SKM-1 (cell line): ENCODE measurements at regions not wholly inside any gene's neighbourhood (a gene's known extent, or its start where the extent isn't known, plus 50 kb on each side); places are given as distances from the start of the nearest gene placed in this dataset.
"Not testable (repeated sequence)": the region's sequence is repeated elsewhere in the genome, so short reads cannot be mapped to it uniquely, and the experiment has no call there.

Source experiments
- DNase-seq: peaks from one replicate; lab custom pipeline; 2025; ENCODE audit not compliant: unreplicated experiment; lab: John Stamatoyannopoulos, UW

DNA sequence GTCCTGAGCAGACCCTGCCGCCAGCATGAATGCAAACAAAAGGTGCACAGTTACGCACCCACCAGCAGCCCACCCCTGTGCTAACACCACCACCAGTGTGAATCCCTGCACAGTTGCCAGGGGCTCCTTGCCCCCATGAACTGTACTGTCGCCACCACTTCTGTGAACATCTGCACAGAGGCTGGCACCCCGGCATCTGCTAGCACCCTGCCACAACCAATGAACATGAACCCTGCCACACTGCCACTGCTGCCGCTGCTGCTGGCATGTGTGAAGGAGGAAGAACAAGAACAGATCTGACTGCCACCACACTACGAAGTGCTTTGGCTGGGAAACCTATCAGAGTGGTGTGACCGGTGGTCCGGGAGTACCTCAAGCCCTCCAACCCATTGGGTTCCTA lies 261.3 kb downstream of the PARM1 start:
- no peak for DNase-seq

- DNase-seq: not testable (repeated sequence)
These were observed 259.3 kb downstream of the PARM1 start for GRCh38 chr4:75192182-75192581.

DNA sequence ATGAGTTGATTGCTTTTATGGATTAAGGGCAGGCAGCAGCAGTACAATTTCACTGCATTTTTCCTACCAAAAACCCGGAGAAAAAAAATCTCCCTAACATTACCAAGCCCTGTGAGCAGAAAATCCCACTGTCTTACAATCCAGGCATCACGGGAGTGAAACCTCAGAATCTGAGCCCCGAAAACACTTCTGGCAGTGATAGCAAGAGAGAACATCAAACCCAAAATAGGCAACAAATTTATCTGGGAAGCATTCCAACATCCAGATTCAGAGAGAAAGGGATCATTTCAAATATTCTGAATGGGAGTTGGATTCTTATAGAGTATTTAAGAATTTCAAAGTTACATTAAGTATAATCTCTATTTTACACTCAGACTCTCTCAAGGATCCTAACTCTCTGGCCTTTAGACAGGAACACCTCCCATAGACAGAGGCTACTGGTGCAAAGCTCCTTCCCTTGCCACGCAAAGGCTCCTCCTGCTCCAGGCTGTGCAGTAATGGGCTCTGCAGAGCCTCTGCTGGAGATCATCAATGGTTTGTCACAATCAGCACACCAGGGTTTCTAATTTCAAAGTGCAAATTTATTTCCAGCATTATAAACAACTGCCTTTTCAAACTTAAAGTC lies 256.9 kb downstream of the PARM1 start:
- DNase-seq: no peak

- DNase-seq: no peak
These were observed 248.2 kb downstream of the PARM1 start for GRCh38 chr4:75180790-75181776.

DNA sequence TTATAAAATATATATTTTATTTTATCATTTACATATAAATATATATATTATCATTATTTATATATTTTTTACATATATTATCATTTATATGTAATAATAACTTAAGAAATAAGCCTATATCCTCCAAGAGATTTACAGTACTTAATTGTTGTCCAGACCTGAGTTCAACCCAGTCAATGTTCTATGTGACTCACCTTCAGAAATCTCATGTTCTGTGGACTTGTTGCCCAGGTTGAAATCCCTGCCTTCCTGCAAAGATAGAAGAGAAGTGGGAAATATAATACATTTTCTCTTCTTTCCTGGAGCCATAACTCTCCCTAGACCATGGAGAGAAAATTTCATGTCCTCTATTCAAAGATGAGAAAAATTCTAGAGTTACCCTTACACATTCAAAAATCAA lies 247.3 kb downstream of the PARM1 start:
- DNase-seq: no peak

- no peak for DNase-seq
These were observed 246.6 kb downstream of the PARM1 start for GRCh38 chr4:75179510-75179909.

DNA sequence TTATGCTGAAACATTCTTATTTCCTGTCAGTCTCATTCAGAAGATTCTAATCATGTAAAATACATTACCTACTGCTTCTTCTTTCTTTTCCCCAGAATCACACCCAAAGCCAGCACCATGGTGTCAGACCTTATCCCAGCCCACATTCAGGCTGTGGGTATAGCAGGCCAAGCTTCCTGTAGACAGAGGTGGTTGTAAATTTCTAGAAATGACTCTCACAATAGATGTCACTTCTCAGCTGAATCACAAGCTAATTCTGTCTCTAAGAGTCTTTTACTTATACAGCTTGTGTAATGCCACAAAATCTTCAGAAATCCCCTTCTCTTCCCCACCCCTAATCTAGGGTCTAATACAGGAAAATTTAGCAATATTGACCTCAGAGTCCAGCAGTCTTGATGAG lies 239.6 kb downstream of the PARM1 start:
- no peak for DNase-seq

- no peak for DNase-seq
These were observed 236.5 kb downstream of the PARM1 start for GRCh38 chr4:75169427-75169826.

- no peak for DNase-seq
These were observed 236.1 kb downstream of the PARM1 start for GRCh38 chr4:75169020-75169419.

DNA sequence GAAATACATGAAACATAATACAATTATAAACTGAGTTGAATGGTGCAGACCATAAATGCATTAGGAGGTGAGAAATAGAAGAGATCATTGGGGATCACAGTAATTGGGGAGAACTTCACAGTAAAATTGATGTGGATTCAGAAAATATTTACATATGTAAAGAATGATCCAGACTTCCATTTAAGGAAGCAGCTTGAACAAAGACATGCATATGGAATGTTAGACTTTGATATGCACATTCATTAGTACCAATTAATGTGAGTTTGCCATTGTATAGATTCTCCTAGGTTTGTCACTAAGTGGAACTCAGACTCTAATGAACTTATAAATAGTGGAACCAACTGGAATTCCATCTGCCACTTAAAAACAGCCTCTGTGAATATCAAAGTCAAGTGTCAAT lies 235.6 kb downstream of the PARM1 start:
- DNase-seq: no peak

DNA sequence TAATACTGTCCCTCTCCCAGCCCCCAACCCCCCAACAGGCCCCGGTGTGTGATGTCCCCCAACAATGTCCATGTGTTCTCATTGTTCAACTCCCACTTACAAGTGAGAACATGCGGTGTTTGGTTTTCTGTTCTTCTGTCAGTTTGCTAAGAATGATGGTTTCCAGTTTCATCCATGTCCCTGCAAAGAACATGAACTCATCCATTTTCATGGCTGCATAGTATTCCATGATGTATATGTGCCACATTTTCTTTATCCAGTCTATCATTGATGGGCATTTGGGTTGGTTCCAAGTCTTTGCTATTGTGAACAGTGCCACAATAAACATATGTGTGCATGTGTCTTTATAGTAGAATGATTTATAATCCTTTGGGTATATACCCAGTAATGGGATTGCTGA lies 232.2 kb downstream of the PARM1 start:
- DNase-seq: not testable (repeated sequence)

DNA sequence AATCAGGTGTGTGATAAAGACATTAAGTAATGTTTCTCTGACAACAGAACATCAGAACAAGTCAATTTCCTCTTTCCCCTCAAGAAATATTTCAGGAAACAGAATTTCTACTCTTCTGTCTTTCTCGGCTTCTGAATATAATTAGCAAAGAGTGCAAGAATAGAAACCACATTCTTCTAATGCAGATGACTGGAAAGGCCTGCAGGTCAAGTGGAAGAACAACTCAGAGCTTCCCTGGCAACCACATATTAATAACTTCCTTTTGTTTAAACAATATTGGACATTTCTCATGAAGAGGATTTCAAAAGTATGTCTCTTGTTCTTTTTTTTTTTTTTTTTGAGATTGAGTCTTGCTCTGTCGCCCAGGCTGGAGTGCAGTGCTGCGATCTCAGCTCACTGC lies 225.5 kb downstream of the PARM1 start:
- DNase-seq: no peak

GRCh38 chr4:75154994-75155393 lies 222.1 kb downstream of the PARM1 start:
- DNase-seq: no peak

DNA sequence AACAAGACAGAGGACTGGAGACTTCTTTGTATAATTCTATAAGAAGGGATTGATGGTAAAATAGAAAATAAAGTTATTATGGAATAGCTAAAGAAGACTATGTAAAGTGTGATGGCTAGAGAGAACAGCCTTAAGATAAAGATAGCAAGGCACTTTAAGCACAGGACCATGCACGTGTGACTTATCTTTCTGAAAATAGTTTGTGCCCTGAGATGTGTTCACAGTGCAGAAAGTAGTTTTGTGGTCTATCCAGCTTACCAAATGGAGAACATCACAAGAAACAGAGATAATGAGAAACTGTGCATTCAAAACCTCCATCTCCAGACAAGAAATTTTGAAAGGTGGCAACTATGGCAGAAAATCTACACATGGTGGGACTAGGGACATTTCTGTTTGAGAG lies 213.3 kb downstream of the PARM1 start:
- no peak for DNase-seq

GRCh38 chr4:75144475-75144874 lies 211.6 kb downstream of the PARM1 start:
- no peak for DNase-seq

GRCh38 chr4:75142850-75143249 lies 209.9 kb downstream of the PARM1 start:
- no peak for DNase-seq

GRCh38 chr4:75142382-75142781 lies 209.5 kb downstream of the PARM1 start:
- DNase-seq: no peak

DNA sequence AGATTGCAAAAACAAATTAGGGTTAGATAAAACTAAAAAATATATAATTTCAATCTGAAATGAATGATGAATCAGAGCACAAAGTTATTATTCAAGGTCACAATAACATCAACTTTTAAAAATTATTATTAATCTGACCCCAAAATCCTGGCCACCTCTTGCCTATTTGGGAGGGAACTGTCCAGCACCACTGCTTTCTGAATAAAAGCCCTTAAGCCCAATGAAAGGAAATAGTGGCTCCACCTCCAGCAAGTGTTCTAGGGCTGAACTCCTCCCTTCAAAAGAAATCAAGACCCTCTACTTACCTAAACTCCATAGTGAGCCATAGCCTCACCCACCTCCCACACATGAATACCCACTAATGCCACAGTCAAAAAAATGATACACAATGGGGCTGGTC lies 208.2 kb downstream of the PARM1 start:
- DNase-seq: no peak

DNA sequence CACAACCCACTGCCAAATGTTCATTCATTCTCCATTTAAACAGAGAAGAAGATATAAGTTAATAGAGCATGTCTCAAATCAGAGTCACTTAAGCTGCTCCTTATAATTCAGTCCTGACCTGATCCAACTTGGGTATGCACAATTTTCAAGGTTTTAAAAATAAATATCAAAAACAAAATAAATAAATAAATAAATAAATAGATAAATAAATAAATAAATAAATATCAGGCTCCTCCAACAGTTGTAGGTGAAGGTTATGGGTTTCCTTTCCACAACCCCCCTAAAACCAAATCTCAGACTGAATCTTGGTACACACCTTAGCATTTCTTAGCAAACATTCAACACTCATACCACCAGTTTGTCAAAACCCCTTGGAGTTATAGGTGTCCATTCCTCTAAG lies 204.4 kb downstream of the PARM1 start:
- no peak for DNase-seq

DNA sequence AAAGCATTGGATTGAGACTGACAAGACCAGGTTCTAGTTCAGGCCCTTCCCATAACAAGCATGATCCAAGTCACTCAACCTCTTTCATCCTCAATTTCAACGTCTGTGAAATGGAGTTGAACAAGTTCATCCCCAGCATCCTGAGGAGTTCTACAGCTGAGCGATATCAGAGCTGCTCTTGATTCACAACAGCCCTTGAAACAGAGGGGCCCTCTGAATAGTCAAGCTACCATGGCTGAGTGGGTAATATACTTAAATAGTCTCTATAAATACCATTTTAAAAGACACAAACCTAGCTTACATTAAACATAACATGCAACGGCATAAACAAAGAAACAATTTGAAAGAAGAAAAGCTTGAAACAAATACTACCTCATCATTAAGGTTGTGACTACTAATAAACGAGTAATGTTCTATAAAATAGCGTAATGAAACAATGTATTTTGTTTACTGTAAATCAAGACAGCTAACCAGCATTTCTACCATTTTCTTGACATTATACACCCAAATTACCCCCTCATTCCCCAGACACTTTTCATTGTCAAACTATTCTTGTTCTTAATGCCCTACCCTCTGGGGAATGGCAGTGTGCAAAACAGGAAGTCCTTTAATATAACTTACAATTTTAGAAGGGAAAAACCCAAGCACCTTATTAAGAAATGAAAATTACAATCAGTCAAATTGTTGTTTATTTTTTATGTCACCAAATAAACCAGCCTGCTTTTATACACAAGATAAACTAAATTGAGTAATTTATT lies 202.3 kb downstream of the PARM1 start:
- no peak for DNase-seq

- DNase-seq: not testable (repeated sequence)
These were observed 194.0 kb downstream of the PARM1 start for GRCh38 chr4:75126870-75127269.

GRCh38 chr4:75126058-75126457 lies 193.1 kb downstream of the PARM1 start:
- DNase-seq: no peak
